GM18505 (cell line): ENCODE measurements at regions not wholly inside any gene's neighbourhood (a gene's known extent, or its start where the extent isn't known, plus 50 kb on each side); places are given as distances from the start of the nearest gene placed in this dataset.
"Not testable (repeated sequence)": the region's sequence is repeated elsewhere in the genome, so short reads cannot be mapped to it uniquely, and the experiment has no call there.

ENCODE experiments used
- ATAC-seq: cut with Tn5 transposase; IDR thresholded peaks from one replicate; pipeline ENCODE4 v1.9.1; 2021; ENCODE audit not compliant: unreplicated experiment
- POLR2A ChIP-seq: IDR thresholded peaks from 4 replicates; pipeline ENCODE4 v1.6.1; 2011; ENCODE audit warnings: borderline replicate concordance; ENCODE audit not compliant: insufficient read depth, insufficient read length; ENCODE audit errors: extremely low read depth

GRCh38 chrX:53767544-53767943 is 81.0 kb upstream of the HUWE1 start:
- no peak for ATAC-seq
- no peak for TF ChIP-seq POLR2A

- not testable (repeated sequence) for ATAC-seq
Observed at GRCh38 chrX:53757181-53757580, 70.7 kb upstream of the HUWE1 start.

- no peak for TF ChIP-seq POLR2A
Observed at GRCh38 chrX:53746718-53747117, 60.2 kb upstream of the HUWE1 start.

GRCh38 chrX:53743244-53743643 is 56.7 kb upstream of the HUWE1 start:
- no peak for TF ChIP-seq POLR2A
- ATAC-seq = no peak

More at GRCh38 chrX:53746718-53747117, 60.2 kb upstream of the HUWE1 start:
- no peak for ATAC-seq

GRCh38 chrX:53738370-53738906 is 51.9 kb upstream of the HUWE1 start:
- ATAC-seq = no peak
- no peak for TF ChIP-seq POLR2A
